GM12891 (cell line): ENCODE measurements at regions not wholly inside any gene's neighbourhood (a gene's known extent, or its start where the extent isn't known, plus 50 kb on each side); places are given as distances from the start of the nearest gene placed in this dataset.

Experiments
- POLR2A ChIP-seq: IDR thresholded peaks from 2 replicates; pipeline ENCODE4 v1.6.1; 2011; ENCODE audit warnings: low read depth, low read length, control low read depth
- POLR2AphosphoS5 ChIP-seq: IDR thresholded peaks from 2 replicates; pipeline ENCODE4 v1.6.1; 2011; ENCODE audit warnings: low read depth, low read length, control low read depth
- POU2F2 ChIP-seq: IDR thresholded peaks from 2 replicates; pipeline ENCODE4 v1.6.1; 2011; ENCODE audit warnings: low read depth, mild to moderate bottlenecking, control low read depth, low read length, moderate library complexity
- SPI1 ChIP-seq: IDR thresholded peaks from 2 replicates; pipeline ENCODE4 v1.6.1; 2011; ENCODE audit warnings: low read depth, low read length, control low read depth
- TAF1 ChIP-seq: IDR thresholded peaks from 2 replicates; pipeline ENCODE4 v1.6.1; 2011; ENCODE audit warnings: low read depth, low read length, control low read depth

DNA sequence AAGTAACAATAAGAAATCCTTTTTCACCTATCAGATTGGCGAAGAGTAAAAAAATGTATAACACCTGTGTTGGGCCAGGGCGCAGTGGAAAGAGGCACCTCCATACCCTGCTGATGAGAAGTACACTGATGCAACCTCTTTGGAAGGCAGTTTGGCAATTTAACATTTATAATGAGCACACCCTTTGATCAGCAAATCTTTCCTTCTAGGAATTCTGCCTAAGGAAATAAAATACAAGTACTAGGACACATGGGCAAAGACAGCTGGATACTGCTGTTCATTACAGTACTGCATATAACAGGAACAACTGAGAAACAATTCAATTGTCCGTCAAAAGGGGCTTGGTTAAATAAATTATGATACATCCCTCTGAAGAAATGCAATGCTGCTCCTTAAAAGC is 110.1 kb downstream of the RPL27A start:
- TF ChIP-seq POLR2A (no peak), POLR2AphosphoS5 (no peak), TAF1 (no peak), POU2F2 (no peak), SPI1 (no peak)
